HEK293 (cell line): ENCODE measurements at regions not wholly inside any gene's neighbourhood (a gene's known extent, or its start where the extent isn't known, plus 50 kb on each side); places are given as distances from the start of the nearest gene placed in this dataset.
"Not testable (repeated sequence)": the region's sequence is repeated elsewhere in the genome, so short reads cannot be mapped to it uniquely, and the experiment has no call there.

Experiments used
- CTCF ChIA-PET: fragments of 350-600 bp; formaldehyde crosslinking; extraction: SDS; loops from one replicate; lab custom pipeline; 2021; ENCODE audit warnings: antibody characterized with exemption; lab: Yijun Ruan, JAX
- POLR2A ChIA-PET: fragments of 300-600 bp; formaldehyde crosslinking; extraction: SDS; loops from one replicate; lab custom pipeline; 2020; ENCODE audit warnings: antibody characterized with exemption, inconsistent platforms; lab: Yijun Ruan, JAX
- H3K27ac ChIP-seq: fragments of 200-500 bp; sonication (Bioruptor generic); 2 replicates; pipeline ENCODE4 v1.5.1; 2014; ENCODE audit warnings: low read depth, low read length, control low read depth, inconsistent platforms; ENCODE audit errors: extremely low read depth
- H3K36me3 ChIP-seq, 2 experiments: fragments of 200-500 bp in 1 of 2; sonication (Bioruptor generic) in 1 of 2; 1 replicate in 1 of 2; 2 replicates in 1 of 2; pipeline ENCODE4 v1.5.1; 2014 to 2017; ENCODE audit warnings: inconsistent platforms in 2 of 2, low read length in 2 of 2; ENCODE audit not compliant: control insufficient read depth in 2 of 2, insufficient read depth in 1 of 2
- H3K4me1 ChIP-seq: fragments of 200-500 bp; sonication (Bioruptor generic); 2 replicates; pipeline ENCODE4 v1.5.1; 2014; ENCODE audit warnings: mild to moderate bottlenecking, low read length, inconsistent platforms; ENCODE audit not compliant: control insufficient read depth, insufficient read depth
- H3K4me3 ChIP-seq: 2 replicates; pipeline ENCODE4 v1.5.1; 2011; ENCODE audit warnings: low read depth, mild to moderate bottlenecking, control low read depth, low read length, moderate library complexity
- H3K9me3 ChIP-seq: fragments of 200-500 bp; sonication (Bioruptor generic); 2 replicates; pipeline ENCODE4 v1.5.1; 2014; ENCODE audit warnings: low read depth, low read length, inconsistent platforms; ENCODE audit not compliant: control insufficient read depth, insufficient read depth
- GLIS2 ChIP-seq: fragments of 450-650 bp; formaldehyde crosslinking; IDR thresholded peaks from 2 replicates; pipeline ENCODE4 v1.5.1; 2016; ENCODE audit warnings: missing biosample characterization, missing genetic modification characterization
- IKZF3 ChIP-seq: fragments of 450-650 bp; IDR thresholded peaks from 2 replicates; pipeline ENCODE4 v1.5.0; 2018; ENCODE audit warnings: missing biosample characterization, mild to moderate bottlenecking, missing genetic modification characterization, moderate library complexity
- SCRT2 ChIP-seq: fragments of 450-650 bp; formaldehyde crosslinking; IDR thresholded peaks from 2 replicates; pipeline ENCODE4 v1.5.1; 2016; ENCODE audit warnings: missing biosample characterization, missing genetic modification characterization
- ZBTB1 ChIP-seq: fragments of 450-650 bp; formaldehyde crosslinking; IDR thresholded peaks from 2 replicates; pipeline ENCODE4 v1.5.1; 2016; ENCODE audit warnings: missing biosample characterization, missing genetic modification characterization
- ZBTB20 ChIP-seq: fragments of 450-650 bp; formaldehyde crosslinking; IDR thresholded peaks from 2 replicates; pipeline ENCODE4 v1.5.1; 2016; ENCODE audit warnings: missing biosample characterization, missing genetic modification characterization
- ZBTB48 ChIP-seq: fragments of 450-650 bp; formaldehyde crosslinking; IDR thresholded peaks from 2 replicates; pipeline ENCODE4 v1.5.1; 2016; ENCODE audit warnings: missing biosample characterization, missing genetic modification characterization
- ZIC2 ChIP-seq: fragments of 450-650 bp; formaldehyde crosslinking; IDR thresholded peaks from 2 replicates; pipeline ENCODE4 v1.5.1; 2016; ENCODE audit warnings: missing biosample characterization, missing genetic modification characterization
- ZNF184 ChIP-seq: fragments of 450-650 bp; IDR thresholded peaks from 2 replicates; pipeline ENCODE4 v1.5.1; 2018; ENCODE audit warnings: missing biosample characterization, mild to moderate bottlenecking, missing genetic modification characterization
- ZNF266 ChIP-seq: fragments of 450-650 bp; formaldehyde crosslinking; IDR thresholded peaks from 2 replicates; pipeline ENCODE4 v1.5.1; 2016; ENCODE audit warnings: missing biosample characterization, missing genetic modification characterization, low read depth
- ZNF394 ChIP-seq: fragments of 450-650 bp; formaldehyde crosslinking; IDR thresholded peaks from 2 replicates; pipeline ENCODE4 v1.5.1; 2016; ENCODE audit warnings: missing biosample characterization, missing genetic modification characterization, mild to moderate bottlenecking, moderate library complexity, borderline replicate concordance
- ZNF423 ChIP-seq: fragments of 450-650 bp; formaldehyde crosslinking; IDR thresholded peaks from 2 replicates; pipeline ENCODE4 v1.5.1; 2016; ENCODE audit warnings: missing biosample characterization, missing genetic modification characterization
- ZNF48 ChIP-seq: fragments of 450-650 bp; formaldehyde crosslinking; IDR thresholded peaks from 2 replicates; pipeline ENCODE4 v1.5.1; 2016; ENCODE audit warnings: missing biosample characterization, missing genetic modification characterization
- ZNF501 ChIP-seq: fragments of 450-650 bp; formaldehyde crosslinking; IDR thresholded peaks from 2 replicates; pipeline ENCODE4 v1.5.1; 2016; ENCODE audit warnings: missing biosample characterization, missing genetic modification characterization
- ZNF549 ChIP-seq: fragments of 450-650 bp; IDR thresholded peaks from 2 replicates; pipeline ENCODE4 v1.5.1; 2018; ENCODE audit warnings: missing biosample characterization, missing genetic modification characterization, mild to moderate bottlenecking, inconsistent platforms, moderate library complexity
- ZNF560 ChIP-seq: fragments of 450-650 bp; formaldehyde crosslinking; IDR thresholded peaks from 2 replicates; pipeline ENCODE4 v1.5.1; 2017; ENCODE audit warnings: missing biosample characterization, missing genetic modification characterization, borderline replicate concordance
- ZNF747 ChIP-seq: fragments of 450-650 bp; formaldehyde crosslinking; IDR thresholded peaks from 2 replicates; pipeline ENCODE4 v1.5.1; 2016; ENCODE audit warnings: missing biosample characterization, missing genetic modification characterization
- ZSCAN30 ChIP-seq: fragments of 450-650 bp; IDR thresholded peaks from 2 replicates; pipeline ENCODE4 v1.5.1; 2018; ENCODE audit warnings: missing biosample characterization, mild to moderate bottlenecking, missing genetic modification characterization, moderate library complexity
- TF ChIP-seq, protein P1 (sequence below): IDR thresholded peaks from 2 replicates; pipeline ENCODE4 v1.6.1; 2011; ENCODE audit warnings: mild to moderate bottlenecking, low read depth, low read length, borderline replicate concordance
- TF ChIP-seq, protein P2 (sequence below): fragments of 450-650 bp; formaldehyde crosslinking; IDR thresholded peaks from 2 replicates; pipeline ENCODE4 v1.5.1; 2016; ENCODE audit warnings: missing biosample characterization, missing genetic modification characterization
- TF ChIP-seq, protein P3 (sequence below): fragments of 450-650 bp; formaldehyde crosslinking; IDR thresholded peaks from 2 replicates; pipeline ENCODE4 v1.5.1; 2016; ENCODE audit warnings: missing biosample characterization, missing genetic modification characterization
- TF ChIP-seq, protein P4 (sequence below): fragments of 450-650 bp; formaldehyde crosslinking; IDR thresholded peaks from 2 replicates; pipeline ENCODE4 v1.5.1; 2017; ENCODE audit warnings: missing biosample characterization, missing genetic modification characterization
- TF ChIP-seq, protein P5 (sequence below): fragments of 450-650 bp; formaldehyde crosslinking; IDR thresholded peaks from 2 replicates; pipeline ENCODE4 v1.5.1; 2017; ENCODE audit warnings: missing biosample characterization, missing genetic modification characterization
- TF ChIP-seq, protein P6 (sequence below): fragments of 450-650 bp; formaldehyde crosslinking; IDR thresholded peaks from 2 replicates; pipeline ENCODE4 v1.5.1; 2016; ENCODE audit warnings: missing biosample characterization, missing genetic modification characterization

- H3K9me3 ChIP-seq: no peaks in the 10 kb centered on the region
- no peak for TF ChIP-seq GLIS2 (tag by site-specific recombination)
- TF ChIP-seq ZIC2 (tag by site-specific recombination): no peak
- TF ChIP-seq ZSCAN30 (tag by site-specific recombination): no peak
- TF ChIP-seq ZNF560 (tag by site-specific recombination): no peak
- no peak for TF ChIP-seq SCRT2 (tag by site-specific recombination)
- no peak for TF ChIP-seq ZNF549 (tag by site-specific recombination)
- TF ChIP-seq, protein P1, sequence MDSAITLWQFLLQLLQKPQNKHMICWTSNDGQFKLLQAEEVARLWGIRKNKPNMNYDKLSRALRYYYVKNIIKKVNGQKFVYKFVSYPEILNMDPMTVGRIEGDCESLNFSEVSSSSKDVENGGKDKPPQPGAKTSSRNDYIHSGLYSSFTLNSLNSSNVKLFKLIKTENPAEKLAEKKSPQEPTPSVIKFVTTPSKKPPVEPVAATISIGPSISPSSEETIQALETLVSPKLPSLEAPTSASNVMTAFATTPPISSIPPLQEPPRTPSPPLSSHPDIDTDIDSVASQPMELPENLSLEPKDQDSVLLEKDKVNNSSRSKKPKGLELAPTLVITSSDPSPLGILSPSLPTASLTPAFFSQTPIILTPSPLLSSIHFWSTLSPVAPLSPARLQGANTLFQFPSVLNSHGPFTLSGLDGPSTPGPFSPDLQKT: no peak
- TF ChIP-seq ZNF747 (tag by site-specific recombination): no peak
- TF ChIP-seq ZNF184 (tag by site-specific recombination): no peak
- no peak overlapping the region for H3K4me3 ChIP-seq
- no peaks in the 10 kb centered on the region for H3K4me1 ChIP-seq
- POLR2A ChIA-PET: no interaction called here
- no peaks in the 10 kb centered on the region for H3K36me3 ChIP-seq
- CTCF ChIA-PET: interaction anchor here (0.6 kb wide), 1 partner anchor 269 kb away, joined by 3 read pairs; no protein-coding TSS in a partner anchor
- H3K27ac ChIP-seq: no peak overlapping the region
Measured at GRCh38 chr13:21242236-21242635, 65.8 kb downstream of the MRPL57 start.

- Histone ChIP-seq H3K9me3 (no peaks in the 10 kb centered on the region), H3K4me3 (no peak overlapping the region), H3K36me3 (no peaks in the 10 kb centered on the region), H3K27ac (no peak overlapping the region), H3K4me1 (no peaks in the 10 kb centered on the region)
- no peak for TF ChIP-seq ZNF549 (tag by site-specific recombination)
- TF ChIP-seq, protein P2, sequence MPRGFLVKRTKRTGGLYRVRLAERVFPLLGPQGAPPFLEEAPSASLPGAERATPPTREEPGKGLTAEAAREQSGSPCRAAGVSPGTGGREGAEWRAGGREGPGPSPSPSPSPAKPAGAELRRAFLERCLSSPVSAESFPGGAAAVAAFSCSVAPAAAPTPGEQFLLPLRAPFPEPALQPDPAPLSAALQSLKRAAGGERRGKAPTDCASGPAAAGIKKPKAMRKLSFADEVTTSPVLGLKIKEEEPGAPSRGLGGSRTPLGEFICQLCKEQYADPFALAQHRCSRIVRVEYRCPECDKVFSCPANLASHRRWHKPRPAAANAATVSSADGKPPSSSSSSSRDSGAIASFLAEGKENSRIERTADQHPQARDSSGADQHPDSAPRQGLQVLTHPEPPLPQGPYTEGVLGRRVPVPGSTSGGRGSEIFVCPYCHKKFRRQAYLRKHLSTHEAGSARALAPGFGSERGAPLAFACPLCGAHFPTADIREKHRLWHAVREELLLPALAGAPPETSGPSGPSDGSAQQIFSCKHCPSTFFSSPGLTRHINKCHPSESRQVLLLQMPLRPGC (tag by site-specific recombination): no peak
- TF ChIP-seq, protein P3, sequence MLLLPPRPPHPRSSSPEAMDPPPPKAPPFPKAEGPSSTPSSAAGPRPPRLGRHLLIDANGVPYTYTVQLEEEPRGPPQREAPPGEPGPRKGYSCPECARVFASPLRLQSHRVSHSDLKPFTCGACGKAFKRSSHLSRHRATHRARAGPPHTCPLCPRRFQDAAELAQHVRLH: no peak
- no peak for TF ChIP-seq ZBTB20
- TF ChIP-seq, protein P4, sequence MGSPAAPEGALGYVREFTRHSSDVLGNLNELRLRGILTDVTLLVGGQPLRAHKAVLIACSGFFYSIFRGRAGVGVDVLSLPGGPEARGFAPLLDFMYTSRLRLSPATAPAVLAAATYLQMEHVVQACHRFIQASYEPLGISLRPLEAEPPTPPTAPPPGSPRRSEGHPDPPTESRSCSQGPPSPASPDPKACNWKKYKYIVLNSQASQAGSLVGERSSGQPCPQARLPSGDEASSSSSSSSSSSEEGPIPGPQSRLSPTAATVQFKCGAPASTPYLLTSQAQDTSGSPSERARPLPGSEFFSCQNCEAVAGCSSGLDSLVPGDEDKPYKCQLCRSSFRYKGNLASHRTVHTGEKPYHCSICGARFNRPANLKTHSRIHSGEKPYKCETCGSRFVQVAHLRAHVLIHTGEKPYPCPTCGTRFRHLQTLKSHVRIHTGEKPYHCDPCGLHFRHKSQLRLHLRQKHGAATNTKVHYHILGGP (tag by site-specific recombination): no peak
- TF ChIP-seq ZNF501: no peak
- no peak for TF ChIP-seq ZBTB48 (tag by site-specific recombination)
- TF ChIP-seq, protein P5, sequence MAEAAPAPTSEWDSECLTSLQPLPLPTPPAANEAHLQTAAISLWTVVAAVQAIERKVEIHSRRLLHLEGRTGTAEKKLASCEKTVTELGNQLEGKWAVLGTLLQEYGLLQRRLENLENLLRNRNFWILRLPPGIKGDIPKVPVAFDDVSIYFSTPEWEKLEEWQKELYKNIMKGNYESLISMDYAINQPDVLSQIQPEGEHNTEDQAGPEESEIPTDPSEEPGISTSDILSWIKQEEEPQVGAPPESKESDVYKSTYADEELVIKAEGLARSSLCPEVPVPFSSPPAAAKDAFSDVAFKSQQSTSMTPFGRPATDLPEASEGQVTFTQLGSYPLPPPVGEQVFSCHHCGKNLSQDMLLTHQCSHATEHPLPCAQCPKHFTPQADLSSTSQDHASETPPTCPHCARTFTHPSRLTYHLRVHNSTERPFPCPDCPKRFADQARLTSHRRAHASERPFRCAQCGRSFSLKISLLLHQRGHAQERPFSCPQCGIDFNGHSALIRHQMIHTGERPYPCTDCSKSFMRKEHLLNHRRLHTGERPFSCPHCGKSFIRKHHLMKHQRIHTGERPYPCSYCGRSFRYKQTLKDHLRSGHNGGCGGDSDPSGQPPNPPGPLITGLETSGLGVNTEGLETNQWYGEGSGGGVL (tag by site-specific recombination): no peak
- no peak for TF ChIP-seq ZNF394
- no peak for TF ChIP-seq ZBTB1 (tag by site-specific recombination)
- TF ChIP-seq, protein P6, sequence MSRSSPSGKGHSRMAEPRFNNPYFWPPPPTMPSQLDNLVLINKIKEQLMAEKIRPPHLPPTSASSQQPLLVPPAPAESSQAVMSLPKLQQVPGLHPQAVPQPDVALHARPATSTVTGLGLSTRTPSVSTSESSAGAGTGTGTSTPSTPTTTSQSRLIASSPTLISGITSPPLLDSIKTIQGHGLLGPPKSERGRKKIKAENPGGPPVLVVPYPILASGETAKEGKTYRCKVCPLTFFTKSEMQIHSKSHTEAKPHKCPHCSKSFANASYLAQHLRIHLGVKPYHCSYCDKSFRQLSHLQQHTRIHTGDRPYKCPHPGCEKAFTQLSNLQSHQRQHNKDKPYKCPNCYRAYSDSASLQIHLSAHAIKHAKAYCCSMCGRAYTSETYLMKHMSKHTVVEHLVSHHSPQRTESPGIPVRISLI (tag by site-specific recombination): no peak
- no peak for TF ChIP-seq IKZF3 (tag by site-specific recombination)
- no peak for TF ChIP-seq ZNF266 (tag by site-specific recombination)
- TF ChIP-seq ZNF423 (tag by site-specific recombination): no peak
- TF ChIP-seq ZNF48 (tag by site-specific recombination): no peak
- ChIA-PET CTCF (no interaction called here), POLR2A (no interaction called here)
Measured at GRCh38 chr13:21243045-21243897, 66.8 kb downstream of the MRPL57 start.

- POLR2A ChIA-PET, H3K9me3 ChIP-seq, H3K4me3 ChIP-seq, H3K36me3 ChIP-seq, CTCF ChIA-PET, H3K4me1 ChIP-seq, H3K27ac ChIP-seq: not testable (repeated sequence)
Measured at GRCh38 chr13:21243898-21244184, 67.4 kb downstream of the MRPL57 start.
